ENCODE measurements at regions not wholly inside any gene's neighbourhood (a gene's known extent, or its start where the extent isn't known, plus 50 kb on each side); places are given as distances from the start of the nearest gene placed in this dataset.
"Not testable (repeated sequence)": the region's sequence is repeated elsewhere in the genome, so short reads cannot be mapped to it uniquely, and the experiment has no call there.

DNA sequence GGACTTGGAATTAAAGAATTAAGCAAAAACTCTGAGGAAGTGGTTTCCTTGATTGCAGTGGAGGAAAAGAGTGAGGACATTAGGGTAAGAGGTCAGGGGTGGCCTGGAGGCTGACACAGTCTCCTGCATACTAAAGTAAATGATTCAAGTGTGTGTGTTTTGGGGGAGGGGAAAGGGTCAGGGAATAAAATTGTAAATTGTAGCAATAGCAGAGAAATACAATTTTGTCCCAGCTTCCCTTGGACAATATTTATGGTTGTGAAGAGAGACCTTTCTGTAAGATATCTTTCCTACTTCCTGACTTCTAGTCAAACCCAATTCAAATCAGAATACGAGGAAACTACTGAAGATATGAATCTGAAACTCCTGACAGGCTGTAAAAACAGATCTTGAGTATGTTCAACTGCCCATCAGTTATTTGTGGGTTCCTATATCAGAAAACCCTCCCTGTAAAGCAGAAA, 143.4 kb upstream of the HMGN3 start:
- DNase-seq (ENCODE audit: low spot score) = no peak
- Mint-ChIP-seq H3K27me3 (ENCODE audit: low read depth) (peaks cover 4% of the 10 kb centered on the region), H3K4me3 (no peak overlapping the region), H3K9me3 (no peaks in the 10 kb centered on the region), H3K4me1 (ENCODE audit: low read depth) (peaks cover 5% of the 10 kb centered on the region), H3K36me3 (ENCODE audit: low read depth) (no peaks in the 10 kb centered on the region), H3K27ac (no peak overlapping the region)

GRCh38 chr6:79377047-79377446, 142.6 kb upstream of the HMGN3 start:
- no peak for DNase-seq (ENCODE audit: low spot score)
- H3K4me1 Mint-ChIP-seq (ENCODE audit: low read depth) = peaks cover 5% of the 10 kb centered on the region
- peaks cover 4% of the 10 kb centered on the region for H3K27me3 Mint-ChIP-seq (ENCODE audit: low read depth)

DNA sequence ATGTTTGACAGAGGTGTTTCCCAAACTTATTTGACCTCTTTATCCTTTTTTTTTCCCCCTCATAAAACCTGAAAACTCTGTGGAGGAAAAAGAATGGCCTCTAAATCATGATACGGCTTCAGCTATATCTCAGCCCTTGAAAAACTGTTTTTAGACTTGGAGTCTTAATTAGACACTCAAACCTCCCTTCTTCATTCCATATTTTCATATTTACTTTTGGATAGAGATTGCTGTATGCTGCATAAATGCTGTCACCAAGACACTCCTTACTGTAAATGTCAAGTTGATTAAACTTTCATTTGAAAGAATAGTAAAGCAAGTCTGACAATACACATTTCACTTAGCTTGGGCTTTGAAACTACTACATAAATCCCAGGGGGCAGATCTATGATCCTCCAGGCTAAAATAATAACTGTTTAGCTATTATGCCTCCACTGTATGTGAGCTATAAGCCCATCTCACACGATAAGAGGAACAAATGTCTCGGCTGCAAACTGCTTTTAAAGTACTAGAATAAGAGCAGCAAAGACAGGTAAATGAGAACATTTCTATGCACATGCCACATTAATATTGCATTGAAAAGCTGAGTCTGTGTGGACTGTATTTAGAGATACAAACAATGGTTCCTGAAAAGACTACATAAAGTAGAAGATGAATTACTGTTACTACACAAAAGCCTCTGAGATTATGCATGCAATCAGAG, 141.3 kb upstream of the HMGN3 start:
- H3K36me3 Mint-ChIP-seq (ENCODE audit: low read depth) = no peaks in the 10 kb centered on the region
- peaks cover 5% of the 10 kb centered on the region for H3K4me1 Mint-ChIP-seq (ENCODE audit: low read depth)

More at GRCh38 chr6:79377047-79377446, 142.6 kb upstream of the HMGN3 start:
- no peak overlapping the region for H3K4me3 Mint-ChIP-seq
- H3K27ac Mint-ChIP-seq = no peak overlapping the region
- H3K36me3 Mint-ChIP-seq (ENCODE audit: low read depth) = no peaks in the 10 kb centered on the region
- H3K9me3 Mint-ChIP-seq = no peaks in the 10 kb centered on the region

GRCh38 chr6:79374308-79374707, 139.8 kb upstream of the HMGN3 start:
- H3K4me3 Mint-ChIP-seq = no peak overlapping the region
- no peak overlapping the region for H3K27ac Mint-ChIP-seq
- H3K4me1 Mint-ChIP-seq (ENCODE audit: low read depth) = peaks cover 5% of the 10 kb centered on the region
- H3K9me3 Mint-ChIP-seq = no peaks in the 10 kb centered on the region
- H3K36me3 Mint-ChIP-seq (ENCODE audit: low read depth) = no peaks in the 10 kb centered on the region
- DNase-seq (ENCODE audit: low spot score) = no peak
- H3K27me3 Mint-ChIP-seq (ENCODE audit: low read depth) = peaks cover 4% of the 10 kb centered on the region

More for the DNA sequence above, 141.3 kb upstream of the HMGN3 start:
- no peaks in the 10 kb centered on the region for H3K9me3 Mint-ChIP-seq
- no peak for DNase-seq (ENCODE audit: low spot score)
- H3K4me3 Mint-ChIP-seq = no peak overlapping the region
- H3K27me3 Mint-ChIP-seq (ENCODE audit: low read depth) = peaks cover 4% of the 10 kb centered on the region
- H3K27ac Mint-ChIP-seq = no peak overlapping the region

- Mint-ChIP-seq H3K4me1 (ENCODE audit: low read depth) (peaks cover 5% of the 10 kb centered on the region), H3K36me3 (ENCODE audit: low read depth) (no peaks in the 10 kb centered on the region), H3K9me3 (no peaks in the 10 kb centered on the region), H3K27me3 (ENCODE audit: low read depth) (peaks cover 4% of the 10 kb centered on the region), H3K27ac (no peak overlapping the region), H3K4me3 (no peak overlapping the region)
- DNase-seq (ENCODE audit: low spot score) = no peak
These were observed 139.4 kb upstream of the HMGN3 start for GRCh38 chr6:79373880-79374279.

- Mint-ChIP-seq H3K4me3 (no peak overlapping the region), H3K9me3 (no peaks in the 10 kb centered on the region), H3K27ac (no peak overlapping the region), H3K36me3 (ENCODE audit: low read depth) (no peaks in the 10 kb centered on the region), H3K27me3 (ENCODE audit: low read depth) (peaks cover 4% of the 10 kb centered on the region), H3K4me1 (ENCODE audit: low read depth) (peaks cover 5% of the 10 kb centered on the region)
- no peak for DNase-seq (ENCODE audit: low spot score)
These were observed 138.8 kb upstream of the HMGN3 start for GRCh38 chr6:79373246-79373645.

DNA sequence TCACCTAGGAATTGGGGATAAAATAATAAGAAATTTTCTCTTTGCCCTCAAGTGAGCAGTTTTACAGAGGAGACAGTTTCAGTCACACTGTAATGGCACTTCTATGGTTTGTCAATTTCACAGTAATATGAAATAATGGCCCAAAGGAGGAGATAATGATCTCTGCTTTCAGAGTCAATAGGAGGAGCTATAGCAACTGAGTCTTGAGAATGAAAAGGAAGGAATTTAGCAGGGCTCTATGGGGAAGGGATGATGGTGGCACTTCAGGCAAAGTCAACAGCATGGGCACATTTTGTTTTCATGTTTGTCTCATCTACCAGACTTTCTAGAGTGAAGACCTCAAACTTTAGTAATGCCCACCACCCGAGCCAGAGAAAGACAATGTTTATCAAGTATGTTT, 138.3 kb upstream of the HMGN3 start:
- H3K4me1 Mint-ChIP-seq (ENCODE audit: low read depth) = peaks cover 3% of the 10 kb centered on the region
- peaks cover 4% of the 10 kb centered on the region for H3K27me3 Mint-ChIP-seq (ENCODE audit: low read depth)
- H3K4me3 Mint-ChIP-seq = no peak overlapping the region
- no peaks in the 10 kb centered on the region for H3K36me3 Mint-ChIP-seq (ENCODE audit: low read depth)
- no peak for DNase-seq (ENCODE audit: low spot score)
- H3K9me3 Mint-ChIP-seq = no peaks in the 10 kb centered on the region
- no peak overlapping the region for H3K27ac Mint-ChIP-seq

DNA sequence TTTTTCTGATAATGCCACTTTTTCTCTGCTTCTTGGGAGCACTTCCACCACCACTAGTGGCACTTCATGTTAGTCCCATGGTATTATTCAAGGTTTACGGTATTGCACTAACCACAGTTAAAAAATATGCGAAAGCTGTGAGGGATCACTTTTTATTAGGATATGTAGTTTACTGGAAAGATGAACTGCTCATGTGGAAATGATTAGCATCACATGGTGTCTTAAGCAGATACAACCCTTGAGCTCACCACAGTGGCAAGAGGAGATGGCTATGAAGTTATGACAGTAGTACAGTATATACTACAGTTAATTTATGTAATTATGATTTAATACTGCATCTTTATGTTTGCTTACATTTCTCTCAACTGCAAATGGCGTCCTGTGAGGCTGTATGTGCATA, 134.5 kb upstream of the HMGN3 start:
- no peak overlapping the region for H3K27ac Mint-ChIP-seq
- H3K9me3 Mint-ChIP-seq = peaks cover 20% of the 10 kb centered on the region
- H3K4me3 Mint-ChIP-seq = no peak overlapping the region
- no peaks in the 10 kb centered on the region for H3K4me1 Mint-ChIP-seq (ENCODE audit: low read depth)
- H3K36me3 Mint-ChIP-seq (ENCODE audit: low read depth) = no peaks in the 10 kb centered on the region
- H3K27me3 Mint-ChIP-seq (ENCODE audit: low read depth) = no peaks in the 10 kb centered on the region
- DNase-seq (ENCODE audit: low spot score) = no peak

- H3K9me3 Mint-ChIP-seq = peaks cover 28% of the 10 kb centered on the region
These were observed 129.0 kb upstream of the HMGN3 start for GRCh38 chr6:79363441-79363840.

DNA sequence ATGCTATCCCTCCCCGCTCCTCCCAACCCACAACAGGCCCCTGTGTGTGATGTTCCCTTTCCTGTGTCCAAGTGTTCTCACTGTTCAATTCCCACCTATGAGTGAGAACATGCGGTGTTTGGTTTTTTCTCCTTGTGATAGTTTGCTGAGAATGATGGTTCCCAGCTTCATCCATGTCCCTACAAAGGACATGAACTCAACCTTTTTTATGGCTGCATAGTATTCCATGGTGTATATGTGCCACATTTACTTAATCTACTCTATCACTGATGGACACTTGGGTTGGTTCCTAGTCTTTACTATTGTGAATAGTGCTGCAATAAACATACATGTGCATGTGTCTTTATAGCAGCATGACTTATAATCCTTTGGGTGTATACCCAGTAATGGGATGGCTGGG, 126.6 kb upstream of the HMGN3 start:
- H3K27me3 Mint-ChIP-seq (ENCODE audit: low read depth); H3K4me1 Mint-ChIP-seq (ENCODE audit: low read depth); DNase-seq (ENCODE audit: low spot score); H3K36me3 Mint-ChIP-seq (ENCODE audit: low read depth); H3K4me3 Mint-ChIP-seq; H3K27ac Mint-ChIP-seq: not testable (repeated sequence)
- H3K9me3 Mint-ChIP-seq = peaks cover 17% of the 10 kb centered on the region

More at GRCh38 chr6:79363441-79363840, 129.0 kb upstream of the HMGN3 start:
- not testable (repeated sequence) for H3K4me3 Mint-ChIP-seq; H3K36me3 Mint-ChIP-seq (ENCODE audit: low read depth); DNase-seq (ENCODE audit: low spot score); H3K27ac Mint-ChIP-seq; H3K4me1 Mint-ChIP-seq (ENCODE audit: low read depth); H3K27me3 Mint-ChIP-seq (ENCODE audit: low read depth)

- Mint-ChIP-seq H3K4me3 (no peak overlapping the region), H3K36me3 (ENCODE audit: low read depth) (no peaks in the 10 kb centered on the region), H3K4me1 (ENCODE audit: low read depth) (no peaks in the 10 kb centered on the region), H3K9me3 (no peaks in the 10 kb centered on the region), H3K27me3 (ENCODE audit: low read depth) (no peaks in the 10 kb centered on the region), H3K27ac (no peak overlapping the region)
- DNase-seq (ENCODE audit: low spot score) = no peak
These were observed 118.7 kb upstream of the HMGN3 start for GRCh38 chr6:79353226-79353625.

DNA sequence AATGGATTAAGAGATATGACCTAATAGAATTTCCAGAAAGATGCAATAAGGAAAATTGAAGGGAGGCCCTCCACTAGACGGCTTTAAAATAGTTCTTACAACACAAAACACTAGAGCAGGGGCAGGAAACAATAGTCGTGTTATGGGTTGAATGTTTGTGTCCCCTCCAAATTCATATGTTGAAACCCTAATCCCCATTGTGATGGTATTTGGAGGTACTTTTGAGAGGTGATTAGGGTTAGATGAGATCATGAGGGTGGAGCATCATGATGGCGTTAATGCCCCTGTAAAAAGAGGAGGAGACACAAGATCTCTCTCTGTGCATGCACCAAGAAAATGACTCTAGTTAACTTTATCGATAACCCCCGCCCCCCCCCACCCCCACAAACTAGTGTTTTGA, 104.0 kb upstream of the HMGN3 start:
- no peak for DNase-seq (ENCODE audit: low spot score)
- Mint-ChIP-seq H3K4me1 (ENCODE audit: low read depth) (peaks cover 7% of the 10 kb centered on the region), H3K9me3 (no peaks in the 10 kb centered on the region), H3K27ac (no peak overlapping the region), H3K36me3 (ENCODE audit: low read depth) (no peaks in the 10 kb centered on the region), H3K4me3 (no peak overlapping the region), H3K27me3 (ENCODE audit: low read depth) (no peaks in the 10 kb centered on the region)

DNA sequence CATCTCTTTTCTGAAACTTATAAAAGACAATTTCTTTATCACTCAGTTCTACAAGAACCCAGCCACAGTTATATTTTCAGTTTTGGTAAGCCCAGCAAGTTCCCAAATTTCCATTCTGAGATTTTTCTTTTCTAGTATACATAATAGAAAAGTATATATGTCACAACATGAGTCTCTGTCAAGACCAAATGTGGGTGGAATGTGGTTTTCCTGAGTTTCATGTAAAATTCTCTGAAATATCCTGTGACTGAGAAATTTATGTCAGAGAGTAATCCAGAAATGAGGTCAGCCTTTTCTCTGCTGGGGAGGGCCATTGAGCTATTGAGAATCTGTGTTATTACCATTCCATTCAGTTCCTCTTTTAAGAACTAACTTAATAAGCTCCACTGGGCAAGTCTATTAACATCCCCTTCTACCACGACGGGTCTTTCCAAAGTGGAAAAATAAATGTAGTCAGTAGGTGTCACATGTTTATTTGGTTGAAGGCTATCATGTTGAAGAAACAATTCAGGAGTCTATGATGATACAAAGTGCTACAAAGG, 100.7 kb upstream of the HMGN3 start:
- Mint-ChIP-seq H3K36me3 (ENCODE audit: low read depth) (no peaks in the 10 kb centered on the region), H3K9me3 (no peaks in the 10 kb centered on the region), H3K4me3 (no peak overlapping the region), H3K27me3 (ENCODE audit: low read depth) (no peaks in the 10 kb centered on the region), H3K4me1 (ENCODE audit: low read depth) (peaks cover 7% of the 10 kb centered on the region), H3K27ac (no peak overlapping the region)
- DNase-seq (ENCODE audit: low spot score) = peak; percentile 8

DNA sequence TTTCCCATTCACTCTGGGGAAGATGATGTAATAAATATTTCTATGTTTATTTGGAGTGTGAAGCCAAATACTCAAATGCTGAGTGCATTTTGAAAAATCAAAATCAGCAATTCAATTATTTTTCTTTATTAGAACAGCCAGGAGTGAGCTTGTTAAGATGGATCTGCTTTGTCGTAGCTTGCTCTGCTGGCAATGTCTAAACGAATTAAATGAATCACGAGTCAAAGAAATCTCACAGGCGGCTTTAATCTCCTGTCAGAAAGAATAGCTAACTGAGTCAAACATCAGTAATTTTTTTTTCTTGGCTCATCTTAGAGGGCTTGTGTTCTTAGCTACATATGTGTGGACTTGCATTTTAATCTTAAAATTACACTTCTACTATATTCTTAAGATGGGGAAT, 100.2 kb upstream of the HMGN3 start:
- H3K27ac Mint-ChIP-seq = no peak overlapping the region

GRCh38 chr6:79330704-79331103, 96.2 kb upstream of the HMGN3 start:
- no peaks in the 10 kb centered on the region for H3K36me3 Mint-ChIP-seq (ENCODE audit: low read depth)
- H3K4me3 Mint-ChIP-seq = no peak overlapping the region
- peaks cover 7% of the 10 kb centered on the region for H3K4me1 Mint-ChIP-seq (ENCODE audit: low read depth)
- no peaks in the 10 kb centered on the region for H3K27me3 Mint-ChIP-seq (ENCODE audit: low read depth)
- H3K27ac Mint-ChIP-seq = no peak overlapping the region
- H3K9me3 Mint-ChIP-seq = peaks cover 5% of the 10 kb centered on the region
- DNase-seq (ENCODE audit: low spot score) = no peak

More for the DNA sequence above, 100.2 kb upstream of the HMGN3 start:
- H3K4me1 Mint-ChIP-seq (ENCODE audit: low read depth) = peaks cover 7% of the 10 kb centered on the region
- H3K9me3 Mint-ChIP-seq = no peaks in the 10 kb centered on the region
- DNase-seq (ENCODE audit: low spot score) = no peak
- no peaks in the 10 kb centered on the region for H3K27me3 Mint-ChIP-seq (ENCODE audit: low read depth)
- H3K36me3 Mint-ChIP-seq (ENCODE audit: low read depth) = no peaks in the 10 kb centered on the region
- H3K4me3 Mint-ChIP-seq = no peak overlapping the region

Measured in T-helper 2 cell treated with Interferon-gamma antibody and Interleukin-4, amounts not matched to agents 5 μg/mL and 100 μg/mL, for 36 hours (primary cell).